CD4-positive, alpha-beta T cell treated with Interleukin-6 for 4 hours (primary cell): ENCODE measurements at regions not wholly inside any gene's neighbourhood (a gene's known extent, or its start where the extent isn't known, plus 50 kb on each side); places are given as distances from the start of the nearest gene placed in this dataset.

ENCODE experiments used
- DNase-seq: peaks from one replicate; pipeline ENCODE4 v3.0.0-alpha.2; 2020; ENCODE audit warnings: mixed read lengths

DNA sequence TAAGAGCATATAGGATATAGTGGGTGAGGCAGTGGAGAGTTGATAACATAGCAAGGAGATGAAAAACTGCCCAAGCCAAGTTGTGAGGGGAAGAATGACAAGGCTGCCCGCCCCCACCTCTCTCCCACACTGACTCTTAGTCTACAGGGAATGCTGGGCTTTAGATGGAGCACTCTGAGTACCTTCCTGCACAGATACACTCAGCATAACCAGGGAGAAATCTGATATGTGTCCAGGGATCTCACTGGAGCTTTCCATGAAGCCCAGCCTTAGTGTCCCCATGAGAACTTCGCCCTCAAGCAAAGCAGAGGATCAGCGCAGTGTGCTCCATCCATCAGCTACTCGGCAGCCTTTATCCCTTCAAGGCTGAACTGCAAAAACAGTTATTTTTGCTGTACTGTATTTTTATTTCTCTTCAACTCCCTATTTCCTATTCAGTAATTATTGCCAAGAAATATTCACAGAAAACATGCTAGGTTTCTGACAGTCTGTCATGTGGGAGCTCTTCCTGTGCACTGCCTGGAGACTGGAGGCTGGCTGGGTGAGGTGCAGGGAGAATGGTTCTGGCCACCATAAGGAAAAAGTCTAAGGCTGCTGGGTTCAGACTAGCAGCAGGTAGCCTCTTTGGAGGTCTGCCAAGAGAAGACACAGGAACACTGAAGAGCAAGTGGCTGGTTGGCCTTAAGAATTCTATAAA, 475.2 kb upstream of the PPP2R3A start:
- no peak for DNase-seq

DNA sequence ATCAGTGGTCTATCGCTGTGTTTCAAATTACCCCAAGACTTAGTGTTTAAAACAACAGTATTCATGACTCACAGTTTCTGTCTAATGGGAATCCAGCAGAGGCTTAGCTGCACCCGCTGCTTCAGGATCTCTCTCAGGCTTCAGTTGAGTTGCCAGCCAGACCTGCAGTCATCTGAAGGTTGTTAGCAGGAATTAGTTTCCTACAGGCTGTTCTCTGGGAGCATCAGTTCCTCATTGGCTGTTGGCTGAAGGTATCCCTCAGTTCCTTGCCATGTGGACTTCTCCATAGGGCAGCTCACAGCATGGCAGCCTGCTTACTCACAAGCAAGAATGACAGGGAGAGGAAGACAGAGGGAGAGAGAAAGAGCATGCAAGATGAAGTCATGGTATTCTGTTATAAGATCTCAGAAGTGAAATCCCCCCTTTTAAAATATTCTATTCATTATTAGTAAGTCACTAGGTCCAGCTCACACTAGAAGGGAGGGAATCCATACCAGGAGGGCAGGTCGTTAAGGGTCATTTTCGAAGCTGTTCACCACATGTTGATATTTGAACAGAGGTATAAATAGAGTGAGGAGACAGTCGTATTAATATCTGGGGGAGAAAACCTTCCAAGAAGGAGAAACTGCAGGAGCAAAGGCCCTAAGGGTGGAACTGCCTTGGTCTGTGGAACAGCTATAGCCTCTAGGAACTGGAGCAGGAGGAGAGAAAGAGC, 473.9 kb upstream of the PPP2R3A start:
- no peak for DNase-seq

GRCh38 chr3:135495891-135496290, 469.6 kb upstream of the PPP2R3A start:
- no peak for DNase-seq

DNA sequence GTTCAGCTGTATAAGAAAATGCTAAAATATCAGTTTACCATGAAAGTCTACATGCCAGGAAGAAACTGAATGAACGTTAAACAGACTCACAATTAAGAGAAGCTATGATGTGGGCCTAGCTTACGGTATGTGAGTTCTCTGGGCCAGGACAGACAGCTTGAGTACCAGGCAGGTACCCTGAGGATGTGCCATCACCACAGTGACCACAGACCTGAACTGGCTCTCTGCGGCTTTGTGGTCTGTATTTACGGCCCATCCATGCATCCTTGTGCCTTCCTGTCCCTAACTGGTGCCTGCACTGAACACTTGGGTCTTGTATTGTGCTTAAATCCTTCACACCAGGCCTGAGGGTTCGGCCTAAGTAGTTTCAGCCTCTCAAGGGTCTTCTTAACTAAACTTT, 467.5 kb upstream of the PPP2R3A start:
- no peak for DNase-seq

- DNase-seq = no peak
Observed at GRCh38 chr3:135499426-135499825, 466.1 kb upstream of the PPP2R3A start.

DNA sequence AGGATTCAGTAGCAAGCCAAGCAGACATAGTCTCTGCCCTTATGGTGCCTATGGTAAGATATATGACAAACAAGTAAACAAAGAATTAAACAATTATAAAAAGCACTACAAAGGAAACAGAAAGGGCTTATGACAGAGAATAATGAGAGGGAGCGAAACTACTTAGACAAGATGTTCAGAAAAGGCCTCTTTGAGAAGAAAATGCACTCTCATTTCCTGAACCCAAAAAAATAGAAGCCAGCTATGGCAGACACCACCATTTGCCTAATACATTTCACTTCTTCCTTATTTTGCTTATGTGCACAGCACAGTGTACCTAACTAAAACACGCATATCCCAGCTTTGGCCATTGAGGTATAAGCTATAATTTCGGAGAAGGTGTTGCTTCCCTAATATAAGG, 465.5 kb upstream of the PPP2R3A start:
- no peak for DNase-seq

- no peak for DNase-seq
Observed at GRCh38 chr3:135503065-135503759, 462.3 kb upstream of the PPP2R3A start.

- DNase-seq = no peak
Observed at GRCh38 chr3:135503760-135504686, 461.5 kb upstream of the PPP2R3A start.

GRCh38 chr3:135513106-135514059, 452.1 kb upstream of the PPP2R3A start:
- DNase-seq = no peak

DNA sequence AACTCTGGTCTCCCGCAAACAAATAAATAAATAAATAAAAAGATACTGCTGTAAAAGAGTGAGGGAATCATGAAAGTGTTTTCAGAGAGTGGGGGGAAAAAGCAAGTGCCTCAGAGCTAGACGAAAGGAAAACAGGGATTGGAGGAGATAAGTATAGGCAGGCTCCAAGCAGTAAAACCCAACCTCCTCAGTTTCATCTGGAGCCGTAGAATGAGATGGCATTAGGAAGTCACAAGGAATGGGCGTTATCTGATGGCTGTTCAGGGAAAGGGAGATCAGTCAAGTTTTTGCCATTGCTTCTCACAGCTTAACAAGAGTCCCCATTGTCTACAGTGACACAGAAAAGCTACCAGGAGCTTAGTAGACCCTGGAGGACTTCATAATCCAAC, 451.5 kb upstream of the PPP2R3A start:
- DNase-seq = no peak

GRCh38 chr3:135516143-135516542, 449.4 kb upstream of the PPP2R3A start:
- no peak for DNase-seq

DNA sequence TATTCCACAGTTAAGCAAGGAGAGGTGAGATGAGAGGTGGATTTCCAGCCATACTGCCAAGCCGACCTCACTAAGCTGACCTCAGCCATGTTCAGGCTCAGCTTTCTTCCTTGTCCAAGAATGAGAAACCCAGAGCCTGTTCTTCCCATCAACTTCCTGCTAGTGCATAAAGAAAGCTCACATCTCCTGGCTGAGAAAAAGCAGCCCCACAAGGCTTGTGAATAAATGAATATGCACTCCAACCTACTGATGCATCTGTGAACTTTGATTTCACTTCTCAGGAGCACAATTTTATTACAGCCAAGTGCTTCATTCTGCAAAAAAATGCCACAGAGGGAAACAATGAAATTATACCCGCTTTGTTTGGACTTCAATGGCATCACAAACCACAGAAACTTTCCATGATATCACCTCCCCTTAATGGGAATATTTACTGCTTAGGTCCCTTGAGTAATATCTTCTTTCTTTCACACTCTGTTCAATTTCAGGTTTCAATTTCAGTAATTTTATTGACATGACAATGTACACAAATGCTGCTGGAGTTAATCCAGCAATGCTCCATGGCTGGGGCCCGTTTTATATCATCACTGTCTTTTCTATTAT, 437.0 kb upstream of the PPP2R3A start:
- no peak for DNase-seq

GRCh38 chr3:135532021-135532420, 433.5 kb upstream of the PPP2R3A start:
- no peak for DNase-seq

DNA sequence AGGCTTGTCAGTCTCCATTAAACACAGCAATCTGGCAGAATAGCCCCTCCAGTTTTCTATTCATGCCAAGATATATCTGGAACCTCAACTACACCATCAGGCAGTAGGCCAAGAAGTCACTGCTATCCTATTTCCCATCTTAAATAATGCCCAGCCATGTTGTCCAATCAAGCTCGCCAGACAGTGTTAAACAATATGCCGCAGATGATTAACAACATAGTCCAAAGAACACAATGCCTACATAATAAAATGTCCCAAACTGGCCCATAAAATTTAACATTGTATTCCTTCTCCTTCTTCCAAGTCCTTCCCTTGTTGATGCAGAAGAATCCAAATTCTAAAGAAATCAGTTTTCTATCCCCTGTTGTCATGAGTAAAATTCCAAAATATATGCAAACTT, 427.4 kb upstream of the PPP2R3A start:
- DNase-seq = no peak

- DNase-seq = no peak
Observed at GRCh38 chr3:135539351-135539750, 426.2 kb upstream of the PPP2R3A start.

GRCh38 chr3:135539854-135540253, 425.7 kb upstream of the PPP2R3A start:
- DNase-seq = no peak

DNA sequence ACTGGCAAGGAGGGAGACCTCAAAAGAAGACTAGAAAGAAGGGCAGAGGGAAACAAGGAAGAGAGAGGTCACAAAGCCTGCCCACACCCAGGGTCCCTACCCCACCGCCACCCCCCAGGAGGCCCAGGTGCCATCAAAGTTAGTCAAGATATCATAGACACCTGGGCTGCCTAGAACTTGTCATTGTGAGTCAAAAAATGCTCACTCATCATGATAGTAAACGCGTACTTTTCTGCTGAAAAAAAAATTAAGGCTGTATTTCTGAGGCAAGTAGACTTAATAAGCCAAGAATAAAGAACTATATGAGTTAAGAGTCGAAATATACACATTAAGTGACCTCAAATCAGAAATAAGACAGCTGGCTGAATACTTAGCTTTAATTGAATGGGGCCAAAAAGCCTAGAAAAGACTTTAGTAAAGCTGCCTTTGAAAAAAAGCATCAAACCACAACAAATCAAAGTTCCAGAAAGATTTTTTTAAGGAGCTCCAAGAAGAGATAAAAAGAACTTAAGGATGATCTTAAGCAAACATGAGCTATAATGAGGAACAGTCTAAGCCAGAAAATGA, 415.5 kb upstream of the PPP2R3A start:
- no peak for DNase-seq

DNA sequence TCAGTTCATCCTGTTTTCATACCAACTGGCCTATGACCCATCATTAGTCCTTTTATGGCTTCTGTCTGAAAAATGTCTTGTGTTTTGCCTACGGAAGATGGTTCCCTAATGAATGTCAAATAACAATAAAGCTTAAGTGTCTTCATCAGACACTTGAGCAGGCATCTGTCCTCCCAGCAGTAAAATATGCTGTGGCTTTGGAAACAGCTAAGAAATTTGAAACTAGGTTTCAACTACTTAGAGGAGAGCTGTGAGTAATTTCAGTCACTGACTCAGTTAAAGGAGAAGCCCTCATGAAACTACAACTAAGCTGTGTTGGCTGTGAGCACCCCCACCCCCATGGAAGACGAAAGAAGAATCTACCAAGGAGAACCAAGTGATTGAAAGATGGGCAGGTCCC, 409.4 kb upstream of the PPP2R3A start:
- DNase-seq = no peak

- DNase-seq = no peak
Observed at GRCh38 chr3:135558150-135558783, 407.3 kb upstream of the PPP2R3A start.

DNA sequence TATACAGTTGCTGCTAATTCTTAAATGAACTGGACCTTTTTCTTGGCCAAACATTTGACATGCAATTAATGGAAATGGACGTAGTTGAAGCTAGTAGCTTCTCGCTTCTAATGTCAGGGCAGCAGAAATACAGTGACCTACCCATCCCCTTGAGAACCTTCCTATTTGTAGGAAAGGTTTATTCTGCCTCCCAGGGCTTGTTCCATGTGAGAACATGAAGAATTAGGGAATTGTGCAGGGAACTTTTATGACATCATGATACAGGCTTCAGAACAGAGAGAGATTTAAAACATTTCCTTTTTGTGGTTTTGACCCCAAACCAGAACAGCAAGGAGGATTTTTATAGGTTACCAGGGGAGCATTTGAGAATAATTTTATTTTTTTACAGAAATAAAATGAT, 406.6 kb upstream of the PPP2R3A start:
- no peak for DNase-seq
